GM19395 (cell line): ENCODE measurements at regions not wholly inside any gene's neighbourhood (a gene's known extent, or its start where the extent isn't known, plus 50 kb on each side); places are given as distances from the start of the nearest gene placed in this dataset.

Experiments
- ATAC-seq: cut with Tn5 transposase; IDR thresholded peaks from one replicate; pipeline ENCODE4 v1.9.1; 2021; ENCODE audit warnings: mild to moderate bottlenecking, moderate library complexity; ENCODE audit not compliant: unreplicated experiment

- ATAC-seq = no peak
Observed at GRCh38 chr1:55575571-55576279, 360.6 kb upstream of the USP24 start.

- no peak for ATAC-seq
Observed at GRCh38 chr1:55574691-55575225, 359.6 kb upstream of the USP24 start.

GRCh38 chr1:55572878-55573734, 357.9 kb upstream of the USP24 start:
- ATAC-seq = no peak

GRCh38 chr1:55571767-55572166, 356.6 kb upstream of the USP24 start:
- no peak for ATAC-seq

- no peak for ATAC-seq
Observed at GRCh38 chr1:55569417-55569816, 354.3 kb upstream of the USP24 start.

- no peak for ATAC-seq
Observed at GRCh38 chr1:55568732-55569131, 353.6 kb upstream of the USP24 start.

- no peak for ATAC-seq
Observed at GRCh38 chr1:55560266-55560665, 345.1 kb upstream of the USP24 start.

GRCh38 chr1:55559842-55560241, 344.7 kb upstream of the USP24 start:
- ATAC-seq = no peak

GRCh38 chr1:55559161-55559611, 344.0 kb upstream of the USP24 start:
- no peak for ATAC-seq

GRCh38 chr1:55558515-55558914, 343.4 kb upstream of the USP24 start:
- ATAC-seq = no peak

- no peak for ATAC-seq
Observed at GRCh38 chr1:55555956-55556725, 341.0 kb upstream of the USP24 start.

GRCh38 chr1:55554611-55555010, 339.4 kb upstream of the USP24 start:
- ATAC-seq = no peak

GRCh38 chr1:55552636-55553035, 337.5 kb upstream of the USP24 start:
- no peak for ATAC-seq

GRCh38 chr1:55547405-55547804, 332.2 kb upstream of the USP24 start:
- ATAC-seq = no peak

- ATAC-seq = no peak
Observed at GRCh38 chr1:55546553-55546952, 331.4 kb upstream of the USP24 start.

- no peak for ATAC-seq
Observed at GRCh38 chr1:55544826-55545225, 329.7 kb upstream of the USP24 start.

- no peak for ATAC-seq
Observed at GRCh38 chr1:55542901-55543504, 327.8 kb upstream of the USP24 start.

- ATAC-seq = no peak
Observed at GRCh38 chr1:55541296-55541695, 326.1 kb upstream of the USP24 start.

GRCh38 chr1:55539652-55540512, 324.7 kb upstream of the USP24 start:
- ATAC-seq = no peak

- ATAC-seq = no peak
Observed at GRCh38 chr1:55538428-55538827, 323.3 kb upstream of the USP24 start.
